T-helper 2 cell (primary cell): ENCODE measurements at regions not wholly inside any gene's neighbourhood (a gene's known extent, or its start where the extent isn't known, plus 50 kb on each side); places are given as distances from the start of the nearest gene placed in this dataset.

Experiments
- DNase-seq, 5 experiments: peaks; one replicate each; pipeline versions ENCODE4 v3.0.0 to v3.0.0-alpha.2; 2012 to 2022

DNA sequence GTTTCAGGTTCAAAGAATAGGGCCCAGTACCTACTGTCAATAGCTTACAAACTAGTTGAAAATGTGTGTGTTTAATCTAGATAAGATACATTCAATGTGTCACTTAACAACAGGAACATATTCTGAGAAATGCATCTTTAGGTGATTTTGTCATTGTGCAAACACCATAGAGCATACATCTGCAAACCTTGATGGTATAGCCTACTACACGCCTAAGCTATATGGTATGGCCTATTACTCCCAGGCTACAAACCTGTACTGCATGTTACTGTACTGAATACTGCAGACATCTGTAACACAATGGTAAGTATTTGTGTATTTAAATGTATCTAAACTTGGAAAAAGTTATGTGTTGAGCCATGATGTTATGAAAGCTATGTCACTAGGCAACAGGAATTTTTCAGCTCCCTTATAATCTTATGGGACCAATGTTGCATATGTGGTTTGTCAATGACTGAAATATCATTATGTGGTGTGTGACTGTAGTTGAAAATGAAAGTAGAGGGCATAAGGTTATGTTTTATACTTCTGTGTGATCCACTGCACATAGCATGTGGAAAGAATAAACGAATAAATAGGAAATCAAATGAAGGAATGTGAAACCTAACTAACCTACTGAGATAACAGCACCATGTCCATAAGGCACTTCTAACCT lies 129.0 kb upstream of the CAMK1G start:
- no peak for DNase-seq

DNA sequence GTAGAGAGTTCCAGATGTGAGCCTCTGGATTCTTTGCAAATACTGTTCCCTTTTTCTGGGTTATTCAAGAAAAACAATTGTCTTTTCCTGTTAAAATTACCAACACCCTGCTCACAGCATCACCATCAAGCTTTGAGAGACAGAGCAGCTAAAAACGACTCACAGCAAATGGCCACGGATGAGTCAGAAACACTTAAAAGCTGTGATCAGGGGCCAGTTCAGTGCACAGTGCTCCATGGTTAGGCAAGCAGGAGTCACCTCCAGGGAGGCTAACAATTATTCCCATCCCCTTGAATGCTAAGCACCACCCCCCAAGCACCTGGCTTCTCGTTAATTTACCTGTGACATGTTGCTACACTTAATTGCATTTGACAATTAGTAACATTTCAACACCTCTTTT lies 128.4 kb upstream of the CAMK1G start:
- no peak for DNase-seq

DNA sequence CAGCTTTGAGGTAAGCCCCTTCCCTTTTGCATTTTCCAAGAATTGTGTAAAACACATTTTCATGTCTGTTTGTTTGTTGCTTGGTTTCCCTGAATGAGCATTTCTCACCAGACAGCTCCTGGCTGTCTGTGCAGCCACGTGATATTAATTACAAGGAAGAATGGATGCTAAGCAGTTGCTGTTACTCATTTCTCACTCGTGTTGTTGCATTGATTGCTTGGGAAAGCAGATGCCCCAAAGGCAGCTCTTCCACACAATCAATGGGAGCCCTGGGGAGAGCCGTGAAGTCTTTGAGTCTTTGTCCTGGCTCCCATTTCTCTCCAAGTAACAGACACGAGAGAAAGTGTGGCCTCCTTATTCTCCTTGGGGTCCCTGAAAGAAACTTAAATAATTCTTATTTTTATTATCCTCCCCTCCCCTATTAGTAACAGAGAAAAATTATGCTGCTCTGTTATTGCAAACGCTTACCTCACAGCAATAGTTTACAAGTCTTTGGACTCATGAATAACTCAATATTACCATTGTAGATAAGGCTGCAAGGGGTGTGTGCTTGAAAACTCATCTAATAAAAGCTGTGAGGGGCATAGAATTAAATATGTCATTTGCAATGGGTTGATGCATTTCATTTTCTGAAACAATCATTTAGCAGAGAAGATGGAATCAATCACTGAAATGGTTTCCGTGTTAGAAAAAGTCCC lies 127.7 kb upstream of the CAMK1G start:
- DNase-seq: no peak

DNA sequence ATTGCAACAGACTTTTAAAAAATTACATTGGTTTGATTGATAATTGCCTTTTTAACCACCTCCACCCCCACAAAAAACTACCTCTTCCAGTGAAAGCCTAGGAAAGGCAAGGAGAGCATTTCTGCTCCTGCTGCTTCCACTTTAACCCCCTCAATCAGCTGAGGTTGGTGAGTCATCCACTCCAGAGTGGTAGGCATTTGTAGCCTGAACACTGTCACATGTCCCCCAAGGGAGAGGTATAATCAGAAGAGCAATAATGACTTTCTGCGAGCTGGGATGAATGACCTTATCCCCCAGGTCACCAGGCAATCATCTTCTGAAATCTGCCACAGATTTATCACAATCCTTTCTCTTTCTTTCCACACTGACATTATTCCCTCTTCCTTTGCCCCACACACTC lies 126.6 kb upstream of the CAMK1G start:
- DNase-seq: no peak

DNA sequence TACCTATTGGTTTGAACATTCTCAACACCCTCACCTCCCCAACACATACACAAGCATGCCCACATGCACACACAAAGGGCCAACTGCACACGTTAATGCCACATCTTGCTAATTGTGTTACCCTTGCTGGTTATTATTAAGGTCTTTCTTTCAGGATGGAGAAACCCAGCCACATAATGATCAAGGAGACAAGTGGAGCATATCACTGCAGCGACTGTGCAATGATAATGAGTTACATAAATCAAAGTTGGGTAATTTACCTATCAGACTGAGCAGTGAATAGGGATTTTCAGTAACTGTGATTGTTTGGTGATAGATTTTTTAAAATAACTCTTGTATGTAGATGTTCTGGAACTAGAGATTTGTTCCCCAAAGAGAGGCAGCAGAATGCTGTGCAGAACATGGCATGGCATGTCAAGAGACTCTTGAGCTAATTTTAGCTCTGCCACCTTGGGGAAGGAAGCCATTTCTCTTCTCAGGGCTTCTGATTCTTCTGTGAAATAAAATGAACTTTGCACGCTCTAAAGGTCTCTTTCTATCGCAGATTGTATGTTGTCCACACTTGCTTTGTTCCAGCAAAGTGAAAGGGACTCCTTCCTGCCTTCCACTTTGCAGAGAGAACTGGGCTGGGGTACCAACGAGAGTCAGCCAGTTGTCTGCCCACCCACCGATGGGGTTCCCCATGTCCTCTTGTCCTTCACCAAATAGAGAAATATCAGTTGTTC lies 126.0 kb upstream of the CAMK1G start:
- DNase-seq: no peak

DNA sequence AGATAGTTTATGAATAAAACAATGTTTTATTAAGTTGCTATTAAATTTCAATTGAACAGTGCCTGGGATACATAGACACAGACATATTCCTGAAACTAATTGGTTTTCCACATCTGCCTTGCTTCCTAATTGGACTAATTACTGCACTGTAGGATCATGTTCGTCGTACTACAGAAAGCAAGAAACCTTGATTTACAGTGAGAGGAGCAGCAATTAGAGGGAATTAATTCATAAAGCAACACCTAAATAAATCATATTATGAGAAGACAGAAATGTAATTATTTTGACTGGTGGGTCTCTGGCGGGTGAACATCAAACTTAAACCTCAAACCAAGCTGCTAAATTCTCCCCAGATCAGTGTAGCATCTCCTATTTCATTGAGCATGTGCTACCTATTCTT lies 124.6 kb upstream of the CAMK1G start:
- DNase-seq: no peak

DNA sequence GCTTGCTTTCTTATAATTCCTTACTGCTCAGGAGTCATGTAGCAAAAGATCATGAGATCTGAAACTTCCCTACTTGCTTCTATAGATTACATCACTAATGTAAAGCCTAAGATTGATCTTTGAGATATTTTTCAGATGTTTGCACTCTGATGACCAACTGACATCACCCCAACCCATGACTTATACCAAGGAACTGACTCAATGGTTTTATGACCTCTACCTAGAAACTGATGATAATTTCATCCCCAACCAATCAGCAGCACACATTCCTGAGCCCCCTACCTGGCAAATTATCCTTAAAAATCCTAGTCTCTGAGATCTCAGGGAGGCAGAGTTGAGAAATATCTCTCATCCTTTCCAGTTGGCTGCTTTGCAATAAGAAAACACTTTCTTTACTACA lies 122.3 kb upstream of the CAMK1G start:
- no peak for DNase-seq

DNA sequence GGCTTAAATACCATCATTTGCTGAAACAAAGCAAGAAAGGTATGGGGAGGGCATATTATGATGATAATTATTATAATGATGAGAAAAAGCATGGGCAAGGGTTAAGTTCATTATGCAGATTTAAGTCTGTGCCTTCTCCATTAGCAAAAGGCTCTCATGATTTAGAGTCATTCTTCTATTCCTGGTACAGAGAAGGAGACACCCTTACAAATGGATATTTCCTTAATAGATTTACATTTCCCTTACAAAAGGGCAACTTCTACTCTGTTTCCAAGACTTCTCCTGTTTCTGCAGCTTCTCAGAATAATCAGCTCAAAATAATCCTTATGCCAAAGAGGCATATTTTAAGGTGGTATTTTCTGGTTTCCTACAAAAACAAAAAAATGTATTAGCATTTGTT lies 121.1 kb upstream of the CAMK1G start:
- DNase-seq: no peak

DNA sequence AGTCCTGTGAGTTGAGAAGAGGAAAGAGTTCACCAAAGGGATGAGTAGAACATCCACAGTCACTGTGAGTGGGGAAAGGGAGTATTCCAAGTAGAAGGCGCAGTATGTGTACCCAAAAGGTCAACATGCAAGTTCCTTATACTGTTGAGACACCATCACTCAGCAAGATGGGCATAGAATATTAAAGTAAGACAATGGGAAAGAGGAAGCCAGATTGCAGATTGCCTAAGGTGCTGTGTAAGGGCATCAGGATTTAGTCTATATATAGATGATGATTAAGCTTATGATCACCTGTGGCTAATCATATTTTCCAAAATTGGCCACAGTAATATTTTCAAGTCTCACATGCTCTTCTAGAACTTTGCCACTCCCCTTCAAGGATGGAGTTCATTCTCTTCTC lies 120.1 kb upstream of the CAMK1G start:
- DNase-seq: no peak

DNA sequence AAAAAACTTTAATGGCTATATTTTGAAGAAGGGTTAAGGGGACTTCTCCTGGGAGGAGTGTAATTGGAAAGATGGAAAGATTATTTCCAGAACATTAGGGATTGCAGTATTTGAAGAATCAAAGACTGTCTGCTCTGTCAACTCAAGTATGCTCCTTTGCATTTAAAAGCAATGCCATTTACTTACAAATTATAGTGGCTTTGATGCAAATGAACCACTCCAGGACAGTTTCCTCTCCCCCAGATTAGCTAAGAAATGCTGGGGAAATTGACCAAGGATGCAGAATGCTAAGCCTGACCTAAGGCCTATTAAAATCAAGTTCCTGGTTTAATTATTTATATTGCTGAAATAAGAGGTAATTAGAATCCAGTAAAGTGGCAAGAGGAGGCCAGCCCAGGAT lies 110.5 kb upstream of the CAMK1G start:
- DNase-seq: no peak

DNA sequence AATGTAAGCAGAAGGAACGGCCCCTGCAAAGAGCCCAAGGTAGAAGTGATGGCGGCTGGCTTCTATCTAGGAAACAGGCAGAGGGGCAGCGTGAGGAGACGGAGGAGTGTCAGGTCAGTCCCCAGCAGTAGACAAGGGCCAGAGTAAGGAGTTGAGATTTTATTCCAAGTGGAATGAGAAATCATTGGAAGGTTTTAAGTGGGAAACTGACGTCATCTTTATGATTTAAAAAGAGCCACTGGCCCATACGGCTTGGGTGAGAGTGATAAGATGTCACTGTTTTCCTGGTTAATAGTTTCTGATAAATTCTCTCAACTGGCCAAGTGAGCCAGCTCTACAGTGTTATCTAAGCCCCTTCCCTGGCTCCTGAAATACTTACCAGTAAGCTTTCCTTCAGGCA lies 103.2 kb upstream of the CAMK1G start:
- DNase-seq: no peak

DNA sequence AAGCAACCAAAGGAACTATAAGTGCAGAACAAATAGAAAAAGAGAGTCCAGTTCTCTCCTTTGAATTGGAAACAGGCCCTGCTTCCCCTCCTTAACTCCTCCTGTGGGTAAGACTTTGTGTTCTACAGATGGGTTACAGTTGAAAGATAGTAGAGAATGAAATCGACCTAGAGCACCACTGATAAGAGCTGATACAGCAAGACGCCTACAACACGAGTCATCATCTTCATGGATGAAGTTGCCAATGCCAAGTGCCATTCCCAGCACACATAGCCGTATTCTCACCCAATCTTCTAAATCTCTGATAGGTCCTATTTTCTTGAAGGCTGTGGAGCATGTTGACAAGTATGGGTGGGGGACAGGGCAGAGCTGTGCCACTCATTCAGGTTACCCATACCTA lies 99.8 kb upstream of the CAMK1G start:
- no peak for DNase-seq

DNA sequence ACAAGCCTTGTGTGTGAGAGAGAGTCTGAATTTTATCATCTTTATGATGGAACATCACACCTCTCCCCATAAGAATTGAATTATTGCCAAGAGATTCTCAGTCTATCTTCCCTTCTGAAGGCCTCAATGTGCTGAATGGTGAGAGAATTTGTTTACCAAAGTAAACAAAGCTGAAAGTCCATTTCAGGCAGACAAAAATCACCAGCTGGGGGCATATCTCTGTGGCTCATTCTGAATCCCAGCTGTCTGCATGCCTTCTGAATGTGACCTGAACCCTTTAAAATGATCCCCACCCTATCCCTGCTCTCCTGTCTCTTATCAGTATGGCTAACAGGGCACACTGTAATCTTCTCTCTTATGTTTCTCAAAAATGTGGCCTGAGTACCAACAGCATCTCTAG lies 99.1 kb upstream of the CAMK1G start:
- DNase-seq: no peak

DNA sequence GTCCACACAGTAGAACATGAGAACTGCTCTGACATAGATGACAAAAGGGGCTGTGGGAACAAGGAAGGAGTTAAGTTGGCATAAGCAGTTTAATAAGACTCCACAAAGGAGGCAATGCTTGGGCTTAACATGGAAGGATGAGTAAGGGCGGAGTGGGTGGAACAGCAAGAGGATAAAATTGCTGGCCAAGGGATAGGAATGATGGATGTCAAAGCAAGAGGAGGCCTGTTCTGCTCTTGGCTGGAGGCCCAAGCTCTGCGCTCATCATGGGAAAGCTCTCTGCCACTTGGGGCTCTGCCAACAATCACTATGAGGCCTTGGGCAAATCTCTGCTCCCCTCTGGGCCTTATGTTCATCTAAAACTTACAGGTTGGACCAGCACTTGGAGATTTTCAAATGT lies 98.3 kb upstream of the CAMK1G start:
- no peak for DNase-seq

DNA sequence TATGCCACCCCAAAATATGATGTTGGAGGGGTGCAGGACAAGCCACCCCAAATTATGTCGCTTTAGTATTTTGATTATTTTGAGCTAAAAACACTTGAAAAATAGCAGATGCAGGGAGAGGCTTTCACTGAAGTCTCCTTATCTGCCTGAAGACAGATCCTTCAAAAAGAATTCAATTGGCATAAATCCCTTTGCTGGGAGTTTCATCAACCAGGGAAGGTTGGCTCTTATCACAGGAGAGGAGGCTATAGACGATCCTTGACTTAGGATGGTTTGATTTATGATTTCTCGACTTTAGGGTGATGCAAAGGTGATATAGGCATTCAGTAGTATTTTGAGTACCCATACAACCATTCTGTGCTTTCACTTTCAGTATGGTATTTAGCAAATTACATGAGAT lies 97.8 kb upstream of the CAMK1G start:
- DNase-seq: no peak

DNA sequence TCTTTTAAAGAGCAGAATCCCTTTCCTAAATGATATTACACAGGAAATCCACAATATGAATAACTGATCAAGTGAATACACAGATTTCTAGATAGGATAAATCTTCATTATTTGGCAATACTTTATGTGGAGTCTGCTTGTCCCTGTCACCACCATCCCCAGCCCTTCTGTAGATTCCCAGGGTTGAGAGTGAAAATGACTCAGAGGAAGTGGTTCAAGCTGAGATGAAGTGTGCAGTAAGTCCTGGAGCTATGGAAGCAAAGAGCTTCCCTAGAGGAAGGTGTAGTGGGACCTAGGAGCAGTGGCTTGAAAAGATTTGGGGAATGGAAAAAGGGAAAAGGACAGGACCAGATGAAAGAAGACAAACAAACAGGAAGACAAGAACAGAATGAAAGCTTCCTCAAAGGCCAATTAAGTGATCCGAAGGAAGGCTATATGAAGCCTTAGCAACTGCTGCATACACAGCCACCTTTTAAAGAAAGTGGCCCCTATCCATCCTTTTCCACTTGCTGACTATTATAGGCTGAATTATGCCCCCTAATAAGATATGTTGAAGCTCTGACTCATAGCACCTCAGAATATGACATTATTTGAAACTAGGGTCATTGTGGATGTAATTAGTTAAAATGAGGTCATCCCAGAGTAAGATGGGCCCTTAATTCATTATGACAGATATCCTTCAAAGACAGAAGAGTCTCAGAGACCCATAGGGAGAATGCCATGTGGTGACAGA lies 96.5 kb upstream of the CAMK1G start:
- DNase-seq: no peak

DNA sequence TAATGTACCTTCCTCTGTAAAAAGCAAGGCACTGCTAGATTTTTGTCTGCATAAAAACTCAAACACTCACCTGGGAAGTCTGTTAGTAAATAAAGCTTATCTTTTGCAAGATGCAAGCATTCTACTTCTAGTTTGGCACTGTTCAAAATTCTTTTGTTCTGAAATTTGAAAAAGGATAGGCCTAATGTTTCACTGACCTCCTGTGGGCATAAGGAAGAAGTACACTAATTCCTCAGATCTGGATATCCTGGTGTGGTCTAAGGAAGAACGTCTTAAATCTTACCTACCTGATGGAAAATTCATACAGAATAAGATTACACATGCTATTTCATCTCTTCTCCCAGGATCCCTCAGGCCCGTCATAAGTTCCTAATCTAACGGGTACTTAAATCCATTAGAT lies 93.5 kb upstream of the CAMK1G start:
- DNase-seq: no peak

DNA sequence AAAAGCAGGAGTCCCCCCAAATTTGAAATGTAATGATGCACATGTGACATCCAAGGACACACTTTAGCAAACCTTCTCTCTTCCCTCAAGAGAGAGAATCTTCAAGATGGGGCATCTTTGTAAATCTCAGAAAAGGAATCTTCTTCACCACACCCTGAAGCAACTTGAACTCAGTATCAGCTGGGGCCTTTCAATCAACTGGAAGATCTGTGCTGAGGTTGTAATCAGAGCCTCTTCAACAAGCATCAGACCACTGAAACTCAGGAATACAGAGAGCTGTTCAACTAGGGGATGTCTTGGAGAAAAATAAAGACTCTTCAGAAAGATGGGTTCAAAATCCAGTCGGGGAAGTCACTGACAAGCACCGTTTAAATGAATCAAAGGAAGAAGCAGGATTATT lies 92.5 kb upstream of the CAMK1G start:
- DNase-seq: no peak

DNA sequence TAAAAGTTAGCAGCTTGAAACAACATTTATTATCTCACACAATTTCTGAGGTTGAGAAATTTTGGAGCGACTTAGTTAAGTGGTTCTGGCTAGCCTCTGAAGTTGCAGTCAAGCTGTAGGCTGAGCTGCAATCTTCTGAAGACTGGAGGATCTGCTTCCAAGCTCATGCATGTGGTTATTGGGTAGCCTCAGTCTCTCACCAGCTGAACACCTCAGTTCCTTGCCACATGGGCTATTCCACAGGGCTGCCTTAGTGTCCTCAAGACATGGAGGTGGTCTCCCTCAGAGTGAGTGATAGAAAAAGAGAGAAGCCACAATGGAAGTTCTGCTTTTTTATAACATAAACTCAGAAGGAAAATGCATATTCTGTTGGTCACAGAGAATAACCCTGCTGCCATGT lies 92.0 kb upstream of the CAMK1G start:
- no peak for DNase-seq

DNA sequence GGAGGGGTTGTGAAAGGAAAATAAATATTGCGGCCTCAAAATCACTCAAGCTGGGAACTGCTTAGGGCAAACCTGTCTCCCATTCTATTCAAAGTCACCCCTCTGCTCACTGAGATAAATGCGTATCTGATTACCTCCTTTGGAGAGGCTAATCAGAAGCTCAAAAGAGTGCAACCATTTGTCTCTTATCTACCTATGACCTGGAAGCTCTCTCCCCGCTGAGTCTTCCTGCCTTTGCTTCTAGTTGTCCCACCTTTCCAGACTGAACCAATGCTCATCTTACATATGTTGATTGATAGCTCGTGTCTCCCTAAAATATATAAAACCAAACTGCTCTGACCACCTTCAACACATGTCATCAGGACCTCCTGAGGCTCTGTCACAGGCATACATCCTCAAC lies 91.6 kb upstream of the CAMK1G start:
- no peak for DNase-seq

DNA sequence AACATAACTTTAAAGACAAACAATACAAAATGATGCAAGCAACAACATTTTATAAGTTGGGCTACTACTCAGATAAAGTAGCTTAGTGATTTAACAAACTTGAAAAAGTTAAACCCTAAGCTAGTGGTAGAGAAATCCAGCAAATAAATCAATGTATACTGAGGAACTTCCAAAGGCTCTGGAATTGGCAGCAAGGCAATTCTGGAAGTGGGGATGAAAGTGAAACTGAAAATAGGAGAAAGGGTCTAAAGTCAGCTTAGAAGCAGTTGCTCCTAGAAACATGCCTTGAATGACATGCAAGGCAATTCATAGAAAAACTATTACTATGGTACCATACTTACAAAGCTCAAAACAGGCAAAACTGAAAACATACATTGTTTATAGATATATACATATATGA lies 90.0 kb upstream of the CAMK1G start:
- no peak for DNase-seq

DNA sequence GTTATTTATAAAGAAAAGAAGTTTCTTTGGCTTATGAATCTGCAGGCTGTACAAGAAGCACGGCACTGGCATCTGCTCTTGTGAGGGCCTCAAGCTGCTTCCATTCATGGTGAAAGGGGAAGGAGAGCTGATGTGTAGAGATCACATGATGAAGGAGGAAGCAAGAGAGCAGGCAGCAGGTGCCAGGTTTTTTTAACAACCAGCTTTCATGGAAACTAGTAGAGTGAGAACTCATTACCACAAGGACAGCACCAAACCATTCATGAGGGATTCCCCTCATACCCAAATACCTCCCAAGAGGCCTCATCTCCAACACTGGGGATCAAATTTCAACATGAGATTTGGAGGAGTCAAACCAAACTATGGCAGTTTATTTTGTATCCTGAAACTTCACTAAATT lies 85.8 kb upstream of the CAMK1G start:
- DNase-seq: no peak

DNA sequence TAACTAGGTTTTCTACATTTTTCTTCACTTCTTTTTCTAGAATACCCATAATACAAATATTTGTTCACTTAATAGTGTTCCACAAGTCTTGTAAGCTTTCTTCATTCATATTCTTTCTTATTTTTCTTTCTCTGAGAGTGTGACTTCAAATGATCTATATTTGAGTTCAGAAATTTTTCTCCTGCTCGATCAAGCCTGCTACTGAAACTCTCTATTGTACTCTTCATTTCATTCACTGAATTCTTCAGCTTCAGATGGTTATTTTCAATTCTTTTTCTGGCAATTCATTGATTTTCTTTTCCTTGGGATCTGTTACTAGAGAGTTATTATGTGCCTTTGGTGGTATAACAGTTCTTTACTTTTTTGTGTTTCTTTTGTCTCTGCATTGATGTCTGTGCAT lies 82.5 kb upstream of the CAMK1G start:
- no peak for DNase-seq

DNA sequence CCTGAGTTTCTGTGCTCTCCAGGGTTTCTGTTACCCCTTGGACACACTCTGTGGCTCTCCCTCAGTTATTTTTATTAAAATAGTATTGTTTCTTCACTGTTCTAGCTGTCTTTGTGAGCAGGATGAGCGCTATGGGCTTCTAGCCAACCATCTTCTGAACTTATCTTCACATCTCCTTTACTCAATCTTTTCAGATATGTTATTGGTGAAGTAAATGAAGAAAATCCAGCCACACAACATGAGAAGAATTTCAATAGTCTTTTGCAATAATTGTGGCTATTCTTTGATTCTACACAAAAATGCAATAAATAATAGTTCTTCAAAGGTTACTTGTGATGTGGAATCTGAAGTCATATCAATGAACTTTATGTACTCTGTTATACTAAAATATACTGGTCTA lies 80.3 kb upstream of the CAMK1G start:
- DNase-seq: no peak
